Endothelial cell of umbilical vein (primary cell): ENCODE measurements at regions not wholly inside any gene's neighbourhood (a gene's known extent, or its start where the extent isn't known, plus 50 kb on each side); places are given as distances from the start of the nearest gene placed in this dataset.

Experiments used
- BruUV-seq: library from RNA; stranded (reverse); fragments of 400-500 nt; replicated peaks from 2 replicates; lab custom pipeline; 2021; lab: Mats Ljungman, UMichigan
- CTCF ChIA-PET: fragments of 300-600, 350-600 bp; sonication (Branson Sonifier 250); formaldehyde crosslinking; loops from one replicate; lab custom pipeline; 2021; ENCODE audit warnings: antibody characterized with exemption, inconsistent platforms; lab: Charles Lee
- POLR2A ChIA-PET: fragments of 300-600, 350-600 bp; sonication (Branson Sonifier 250); formaldehyde crosslinking; loops from one replicate; lab custom pipeline; 2021; ENCODE audit warnings: antibody characterized with exemption, inconsistent platforms; lab: Charles Lee
- DNase-seq: peaks from one replicate; pipeline ENCODE4 v3.0.0-alpha.2; 2011; ENCODE audit warnings: low read depth, low spot score
- FAIRE-seq: peaks from 2 replicates; lab custom pipeline; 2011; peaks lifted over from hg19 to GRCh38; lab: Jason Lieb, UNC
- H2AFZ ChIP-seq: 2 replicates; pipeline ENCODE4 v1.6.0; 2012; ENCODE audit warnings: low read depth, low read length, control low read depth, inconsistent platforms
- H3K27ac ChIP-seq: 2 replicates; pipeline ENCODE4 v1.5.1; 2011; ENCODE audit warnings: low read depth, mild to moderate bottlenecking, control low read depth, low read length, moderate library complexity; ENCODE audit not compliant: insufficient read depth
- H3K27me3 ChIP-seq, 2 experiments: 2 replicates each; pipeline versions ENCODE4 v1.6.0 to v1.6.1; 2011; ENCODE audit warnings: low read length in 2 of 2, mixed read lengths in 1 of 2; ENCODE audit not compliant: control insufficient read depth in 2 of 2, insufficient read depth in 2 of 2
- H3K36me3 ChIP-seq, 2 experiments: 2 replicates in 1 of 2; 3 replicates in 1 of 2; pipeline ENCODE4 v1.5.1; 2011; ENCODE audit warnings: low read length in 2 of 2, mild to moderate bottlenecking in 1 of 2, moderate library complexity in 1 of 2; ENCODE audit not compliant: control insufficient read depth in 2 of 2, insufficient read depth in 2 of 2; ENCODE audit errors: extremely low read depth in 1 of 2
- H3K4me1 ChIP-seq: 3 replicates; pipeline ENCODE4 v1.5.1; 2011; ENCODE audit warnings: mild to moderate bottlenecking, low read length; ENCODE audit not compliant: control insufficient read depth, insufficient read depth; ENCODE audit errors: extremely low read depth
- H3K4me2 ChIP-seq: 2 replicates; pipeline ENCODE4 v1.6.1; 2011; ENCODE audit warnings: low read length, control low read depth, mixed read lengths; ENCODE audit not compliant: insufficient read depth
- H3K4me3 ChIP-seq, 3 experiments: fragments of 200-600 bp in 1 of 3; sonication (generic), shearing (Covaris generic) in 1 of 3; replicated peaks in 1 of 3; 2 replicates each; pipeline ENCODE4 v1.5.1; 2011 to 2016; ENCODE audit warnings: control low read depth in 3 of 3, low read length in 3 of 3, mild to moderate bottlenecking in 2 of 3, inconsistent platforms in 1 of 3, low read depth in 1 of 3, moderate library complexity in 1 of 3; ENCODE audit not compliant: insufficient read depth in 1 of 3
- H3K79me2 ChIP-seq: 2 replicates; pipeline ENCODE4 v1.6.0; 2012; ENCODE audit warnings: low read length, inconsistent platforms; ENCODE audit not compliant: control insufficient read depth, insufficient read depth
- H3K9ac ChIP-seq: replicated peaks from 2 replicates; pipeline ENCODE3; 2011; ENCODE audit warnings: low read length, control low read depth; ENCODE audit not compliant: insufficient read depth; ENCODE audit errors: extremely low read depth
- H3K9me1 ChIP-seq: replicated peaks from 3 replicates; pipeline ENCODE4 v1.6.0; 2011; ENCODE audit warnings: mild to moderate bottlenecking, low read length; ENCODE audit not compliant: control insufficient read depth, insufficient read depth; ENCODE audit errors: extremely low read depth
- H3K9me3 ChIP-seq: replicated peaks from 2 replicates; pipeline ENCODE4 v1.5.1; 2012; ENCODE audit warnings: low read length, inconsistent platforms; ENCODE audit not compliant: control insufficient read depth, insufficient read depth
- H4K20me1 ChIP-seq: replicated peaks from 2 replicates; pipeline ENCODE3; 2011; ENCODE audit warnings: mild to moderate bottlenecking, low read length; ENCODE audit not compliant: control insufficient read depth, insufficient read depth; ENCODE audit errors: extremely low read depth
- CTCF ChIP-seq, 2 donors: IDR thresholded peaks; 1 replicate in 1 of 2; 2 replicates in 1 of 2; pipeline ENCODE4 v1.5.1; 2011; ENCODE audit warnings: low read length in 2 of 2, mild to moderate bottlenecking in 2 of 2, moderate library complexity in 2 of 2, control low read depth in 1 of 2, inconsistent platforms in 1 of 2, low read depth in 1 of 2; ENCODE audit not compliant: insufficient read depth in 1 of 2; ENCODE audit errors: extremely low read depth in 1 of 2
- EZH2 ChIP-seq: IDR thresholded peaks from 2 replicates; pipeline ENCODE4 v1.6.1; 2012; ENCODE audit warnings: borderline replicate concordance, low read depth, mild to moderate bottlenecking, moderate library complexity, low read length, inconsistent platforms; ENCODE audit not compliant: severe bottlenecking
- FOS ChIP-seq: IDR thresholded peaks from 2 replicates; pipeline ENCODE4 v1.6.1; 2011; ENCODE audit warnings: mild to moderate bottlenecking, low read length, moderate library complexity, borderline replicate concordance; ENCODE audit not compliant: insufficient read depth
- GATA2 ChIP-seq: IDR thresholded peaks from 2 replicates; pipeline ENCODE4 v1.7.0; 2011; ENCODE audit warnings: low read depth, mild to moderate bottlenecking, moderate library complexity, mixed read lengths, low read length; ENCODE audit not compliant: insufficient read length, insufficient read depth
- JUN ChIP-seq: IDR thresholded peaks from 2 replicates; pipeline ENCODE4 v1.6.1; 2011; ENCODE audit warnings: borderline replicate concordance, low read depth; ENCODE audit not compliant: insufficient read length, insufficient read depth
- MAX ChIP-seq: IDR thresholded peaks from 2 replicates; pipeline ENCODE4 v1.6.1; 2011; ENCODE audit not compliant: insufficient read depth, insufficient read length
- MYC ChIP-seq: IDR thresholded peaks from one replicate; pipeline ENCODE4 v1.6.1; 2011; ENCODE audit warnings: mild to moderate bottlenecking, low read depth, low read length
- POLR2A ChIP-seq: IDR thresholded peaks from 2 replicates; pipeline ENCODE4 v1.6.1; 2012; ENCODE audit warnings: low read depth, mild to moderate bottlenecking, control low read depth, low read length
- POLR2AphosphoS5 ChIP-seq: IDR thresholded peaks from 2 replicates; pipeline ENCODE4 v1.6.1; 2012; ENCODE audit warnings: low read depth, mild to moderate bottlenecking, control low read depth, low read length, moderate library complexity; ENCODE audit not compliant: insufficient read depth
- dilution Hi-C: fragments of 300-500 bp; cut with MboI; formaldehyde crosslinking; loops from one replicate; pipeline ENCODE4 v1.15.0; 2019; ENCODE audit warnings: low sequenced_read_pairs; ENCODE audit not compliant: extremely low pct_ligation_motif_present
- intact Hi-C: fragments of 100-400 bp; cut with micrococcal nuclease; formaldehyde crosslinking; loops from one replicate; pipeline ENCODE4 v1.10.0; 2022

- Histone ChIP-seq H3K27me3 (no peaks in the 10 kb centered on the region), H3K4me2 (no peak overlapping the region), H3K27ac (no peak overlapping the region), H3K9me1 (no peaks in the 10 kb centered on the region), H3K4me3 (no peak overlapping the region), H4K20me1 (no peaks in the 10 kb centered on the region), H3K9ac (no peak overlapping the region), H3K4me1 (no peaks in the 10 kb centered on the region), H3K9me3 (no peaks in the 10 kb centered on the region), H2AFZ (no peak overlapping the region), H3K36me3 (no peaks in the 10 kb centered on the region), H3K79me2 (no peaks in the 10 kb centered on the region)
- ChIA-PET CTCF (no interaction called here), POLR2A (no interaction called here)
- DNase-seq: no peak
- BruUV-seq: no TSS peak
- intact Hi-C loops: no loop called here
- no peak for FAIRE-seq
- dilution Hi-C loops: no loop called here
- no peak for TF ChIP-seq EZH2
- TF ChIP-seq MAX: no peak
- TF ChIP-seq POLR2A: no peak
- TF ChIP-seq MYC: no peak
- no peak for TF ChIP-seq JUN
Measured at GRCh38 chr18:73840319-73840945, 307.2 kb downstream of the FBXO15 start.

- no peak overlapping the region for H2AFZ ChIP-seq
- H3K27me3 ChIP-seq: no peaks in the 10 kb centered on the region
- TF ChIP-seq MAX (no peak), POLR2A (no peak), GATA2 (no peak), FOS (no peak), POLR2AphosphoS5 (no peak), MYC (no peak), JUN (no peak), CTCF (IDR thresholded peaks at IDR 0.05; ENCODE audit: extremely low read depth in 1 of 2, insufficient read depth in 1 of 2, low read depth in 1 of 2, low read length in 2 of 2) (no peak), EZH2 (no peak)
- peaks cover 3% of the 10 kb centered on the region for H3K9me3 ChIP-seq
- H3K36me3 ChIP-seq: no peaks in the 10 kb centered on the region
- dilution Hi-C loops: no loop called here
- CTCF ChIA-PET: no interaction called here
- FAIRE-seq: no peak
- intact Hi-C loops: no loop called here
- POLR2A ChIA-PET: no interaction called here
- DNase-seq: no peak
- no peaks in the 10 kb centered on the region for H3K4me1 ChIP-seq
- no peak overlapping the region for H3K9ac ChIP-seq
- H3K27ac ChIP-seq: no peak overlapping the region
- no peaks in the 10 kb centered on the region for H3K9me1 ChIP-seq
- no peaks in the 10 kb centered on the region for H3K79me2 ChIP-seq
- no peak overlapping the region for H3K4me3 ChIP-seq
- no peak overlapping the region for H3K4me2 ChIP-seq
- no TSS peak for BruUV-seq
- H4K20me1 ChIP-seq: no peaks in the 10 kb centered on the region
Measured at GRCh38 chr18:73839441-73839840, 308.2 kb downstream of the FBXO15 start.
